ENCODE measurements at regions not wholly inside any gene's neighbourhood (a gene's known extent, or its start where the extent isn't known, plus 50 kb on each side); places are given as distances from the start of the nearest gene placed in this dataset.

GRCh38 chr15:27592036-27592760 is 506.9 kb downstream of the OCA2 start (continued):
- TF ChIP-seq REST (IDR thresholded peaks at IDR 0.05; ENCODE audit: borderline replicate concordance) (peak; percentile 91), REST (CRISPR knock-in tag; IDR thresholded peaks at IDR 0.05; ENCODE audit: low read depth) (peak; percentile 80; the same call in 1 of the 2 replicates), RBM17 (IDR thresholded peaks at IDR 0.05; ENCODE audit: borderline replicate concordance, low read depth, low read length) (no peak), ASH1L (IDR thresholded peaks at IDR 0.05; ENCODE audit: borderline replicate concordance, low read depth, partially characterized antibody) (no peak)
